OCI-LY3 (cell line): ENCODE measurements at regions not wholly inside any gene's neighbourhood (a gene's known extent, or its start where the extent isn't known, plus 50 kb on each side); places are given as distances from the start of the nearest gene placed in this dataset.

Experiments
- CTCF ChIP-seq: fragments of 200-600, 300-600 bp; sonication (generic); IDR thresholded peaks from 2 replicates; pipeline ENCODE4 v1.5.1; 2014; ENCODE audit warnings: antibody characterized with exemption, low read length, low read depth
- EZH2phosphoT487 ChIP-seq: fragments of 200-600 bp; shearing (Covaris generic); IDR thresholded peaks from 2 replicates; pipeline ENCODE4 v1.6.1; 2018; ENCODE audit warnings: antibody characterized with exemption, mixed run types, low read depth

- no peak for TF ChIP-seq CTCF
- TF ChIP-seq EZH2phosphoT487 = no peak
Observed at GRCh38 chr10:117780411-117780810, 237.9 kb downstream of the EMX2 start.
